H1 (cell line): ENCODE measurements at regions not wholly inside any gene's neighbourhood (a gene's known extent, or its start where the extent isn't known, plus 50 kb on each side); places are given as distances from the start of the nearest gene placed in this dataset.
"Not testable (repeated sequence)": the region's sequence is repeated elsewhere in the genome, so short reads cannot be mapped to it uniquely, and the experiment has no call there.

Experiments
- CTCF ChIA-PET: fragments of 300-600 bp; sonication (Branson Sonifier 250); formaldehyde crosslinking; loops from one replicate; lab custom pipeline; 2021; ENCODE audit not compliant: partially characterized antibody; lab: Charles Lee
- POLR2A ChIA-PET: fragments of 300-600 bp; sonication (Branson Sonifier 250); formaldehyde crosslinking; loops from one replicate; lab custom pipeline; 2021; ENCODE audit warnings: inconsistent platforms; ENCODE audit not compliant: partially characterized antibody; lab: Charles Lee
- DNase-seq, 2 experiments: peaks; one replicate each; pipeline versions ENCODE4 v3.0.0 to v3.0.0-alpha.2; 2010 to 2022; ENCODE audit warnings: low spot score in 2 of 2, low read depth in 1 of 2, mixed read lengths in 1 of 2
- FAIRE-seq: peaks from 2 replicates; lab custom pipeline; 2011; peaks lifted over from hg19 to GRCh38; lab: Jason Lieb, UNC
- H2AFZ ChIP-seq: 2 replicates; pipeline ENCODE4 v1.8.1; 2012; ENCODE audit warnings: low read length, inconsistent platforms
- H2AK5ac ChIP-seq: 2 replicates; pipeline ENCODE4 v1.6.1; 2013; ENCODE audit warnings: low read depth, low read length
- H2BK120ac ChIP-seq: replicated peaks from 2 replicates; pipeline ENCODE3; 2013; ENCODE audit warnings: low read depth, low read length, inconsistent platforms
- H2BK12ac ChIP-seq: 2 replicates; pipeline ENCODE4 v1.6.1; 2013; ENCODE audit warnings: low read depth, low read length
- H2BK15ac ChIP-seq: 2 replicates; pipeline ENCODE4 v1.6.1; 2013; ENCODE audit warnings: low read length
- H2BK20ac ChIP-seq: 2 replicates; pipeline ENCODE4 v1.6.1; 2013; ENCODE audit warnings: low read length
- H2BK5ac ChIP-seq: 2 replicates; pipeline ENCODE4 v1.6.1; 2013; ENCODE audit warnings: low read depth, low read length
- H3K14ac ChIP-seq: 2 replicates; pipeline ENCODE4 v1.6.1; 2013; ENCODE audit warnings: inconsistent platforms; ENCODE audit not compliant: insufficient read length
- H3K18ac ChIP-seq: 2 replicates; pipeline ENCODE4 v1.6.1; 2013; ENCODE audit warnings: low read length; ENCODE audit errors: extremely low read depth
- H3K23ac ChIP-seq: 2 replicates; pipeline ENCODE4 v1.6.1; 2013; ENCODE audit warnings: inconsistent platforms; ENCODE audit not compliant: insufficient read length
- H3K23me2 ChIP-seq: 2 replicates; pipeline ENCODE4 v1.6.1; 2013; ENCODE audit warnings: low read depth, low read length
- H3K27ac ChIP-seq: 2 replicates; pipeline ENCODE4 v1.6.1; 2011; ENCODE audit warnings: low read depth, low read length, inconsistent platforms
- H3K27me3 ChIP-seq, 4 experiments: replicated peaks in 1 of 4; 1 replicate in 1 of 4; 2 replicates in 3 of 4; pipeline versions ENCODE4 v1.6.1 to v1.8.1; 2011 to 2013; ENCODE audit warnings: low read length in 3 of 4, mild to moderate bottlenecking in 3 of 4, inconsistent platforms in 2 of 4, mixed read lengths in 2 of 4, moderate library complexity in 1 of 4; ENCODE audit not compliant: control insufficient read depth in 3 of 4, insufficient read depth in 3 of 4; ENCODE audit errors: extremely low read depth in 1 of 4
- H3K36me3 ChIP-seq, 4 experiments: 2 replicates each; pipeline versions ENCODE4 v1.6.1 to v1.8.1; 2011 to 2013; ENCODE audit warnings: mild to moderate bottlenecking in 4 of 4, low read length in 3 of 4, moderate library complexity in 2 of 4, control low read depth in 1 of 4, inconsistent platforms in 1 of 4; ENCODE audit not compliant: insufficient read depth in 4 of 4, control insufficient read depth in 2 of 4
- H3K4ac ChIP-seq: replicated peaks from 2 replicates; pipeline ENCODE3; 2013; ENCODE audit warnings: low read length, low read depth, mixed read lengths, inconsistent platforms; ENCODE audit not compliant: insufficient read length
- H3K4me1 ChIP-seq, 4 experiments: replicated peaks in 1 of 4; 1 replicate in 1 of 4; 2 replicates in 3 of 4; pipeline versions ENCODE4 v1.6.1 to v1.8.1; 2011 to 2013; ENCODE audit warnings: low read length in 3 of 4, inconsistent platforms in 2 of 4, mixed read lengths in 1 of 4; ENCODE audit not compliant: insufficient read depth in 4 of 4, control insufficient read depth in 3 of 4
- H3K4me2 ChIP-seq, 2 experiments: 2 replicates each; pipeline versions ENCODE4 v1.6.1 to v1.8.1; 2011 to 2013; ENCODE audit warnings: low read depth in 2 of 2, low read length in 2 of 2, control low read depth in 1 of 2, inconsistent platforms in 1 of 2, mild to moderate bottlenecking in 1 of 2; ENCODE audit not compliant: insufficient read depth in 1 of 2
- H3K4me3 ChIP-seq, 4 experiments: fragments of 200-600, 300-600 bp in 1 of 4; sonication (generic), shearing (Covaris generic), sonication (Bioruptor Twin) in 1 of 4; 2 replicates each; pipeline versions ENCODE4 v1.5.1 to v1.8.1; 2011 to 2016; ENCODE audit warnings: low read length in 4 of 4, low read depth in 3 of 4, control low read depth in 2 of 4, inconsistent platforms in 2 of 4, mild to moderate bottlenecking in 2 of 4, mixed read lengths in 1 of 4, moderate library complexity in 1 of 4; ENCODE audit not compliant: insufficient read depth in 2 of 4; ENCODE audit errors: extremely low read depth in 1 of 4
- H3K56ac ChIP-seq: replicated peaks from 2 replicates; pipeline ENCODE3; 2013; ENCODE audit warnings: low read depth, mild to moderate bottlenecking, mixed read lengths, low read length, inconsistent platforms; ENCODE audit not compliant: insufficient read length
- H3K79me1 ChIP-seq: 2 replicates; pipeline ENCODE4 v1.6.1; 2013; ENCODE audit warnings: low read depth, low read length, control low read depth
- H3K79me2 ChIP-seq, 2 experiments: 2 replicates each; pipeline versions ENCODE4 v1.6.1 to v1.8.1; 2012 to 2013; ENCODE audit warnings: low read length in 2 of 2, mild to moderate bottlenecking in 2 of 2, inconsistent platforms in 1 of 2; ENCODE audit not compliant: insufficient read depth in 2 of 2, control insufficient read depth in 1 of 2
- H3K9ac ChIP-seq, 4 experiments: replicated peaks in 1 of 4; 1 replicate in 1 of 4; 2 replicates in 3 of 4; pipeline versions ENCODE4 v1.6.1 to v1.8.1; 2011 to 2013; ENCODE audit warnings: low read depth in 3 of 4, low read length in 3 of 4, control low read depth in 2 of 4, mild to moderate bottlenecking in 2 of 4, moderate library complexity in 2 of 4, inconsistent platforms in 1 of 4; ENCODE audit errors: extremely low read depth in 1 of 4
- H3K9me3 ChIP-seq, 2 experiments: 2 replicates each; pipeline versions ENCODE4 v1.6.1 to v1.8.1; 2012 to 2013; ENCODE audit warnings: mild to moderate bottlenecking in 2 of 2, moderate library complexity in 2 of 2, control low read depth in 1 of 2, inconsistent platforms in 1 of 2, low read depth in 1 of 2, low read length in 1 of 2, mixed read lengths in 1 of 2; ENCODE audit not compliant: insufficient read depth in 2 of 2
- H4K20me1 ChIP-seq, 2 experiments: replicated peaks in 1 of 2; 2 replicates each; pipeline versions ENCODE3 to v1.8.1; 2011 to 2013; ENCODE audit warnings: inconsistent platforms in 2 of 2, low read length in 2 of 2, mild to moderate bottlenecking in 1 of 2; ENCODE audit not compliant: insufficient read depth in 2 of 2, control insufficient read depth in 1 of 2
- H4K5ac ChIP-seq: 2 replicates; pipeline ENCODE4 v1.6.1; 2013; ENCODE audit warnings: low read length, low read depth, mixed read lengths, inconsistent platforms; ENCODE audit not compliant: insufficient read length
- H4K8ac ChIP-seq: 2 replicates; pipeline ENCODE4 v1.8.0; 2013; ENCODE audit warnings: mild to moderate bottlenecking, moderate library complexity, low read length, inconsistent platforms; ENCODE audit not compliant: insufficient read depth; ENCODE audit errors: extremely low read depth
- H4K91ac ChIP-seq: replicated peaks from 2 replicates; pipeline ENCODE3; 2013; ENCODE audit warnings: low read length, mixed read lengths, inconsistent platforms; ENCODE audit not compliant: insufficient read length
- WGBS, 2 experiments: shearing (Covaris generic) in 1 of 2; methylation state at CpG; one replicate each; pipeline versions ENCODE4 v1.1.6 to v1.1.7; 2013 to 2015; ENCODE audit warnings: low lambda C conversion rate in 2 of 2, mixed read lengths in 2 of 2, inconsistent platforms in 1 of 2, low coverage in 1 of 2, missing lambda C conversion rate in 1 of 2; ENCODE audit not compliant: insufficient replicate concordance in 2 of 2, insufficient coverage in 1 of 2, insufficient read length in 1 of 2; ENCODE audit errors: extremely low coverage in 1 of 2, missing lambda C conversion rate in 1 of 2; 5-methylcytosine and 5-hydroxymethylcytosine counted together

GRCh38 chr16:21525029-21525895 lies 74.1 kb upstream of the METTL9 start:
- not testable (repeated sequence) for H3K4me2 ChIP-seq, H3K56ac ChIP-seq, H3K4ac ChIP-seq, H3K9me3 ChIP-seq, H3K4me3 ChIP-seq, H4K20me1 ChIP-seq, FAIRE-seq, H3K27me3 ChIP-seq, H4K91ac ChIP-seq, H3K9ac ChIP-seq, H3K14ac ChIP-seq, H3K79me1 ChIP-seq, H2BK5ac ChIP-seq, H3K79me2 ChIP-seq, H2AFZ ChIP-seq, H3K27ac ChIP-seq, H3K23ac ChIP-seq, H4K5ac ChIP-seq, H3K36me3 ChIP-seq, H3K23me2 ChIP-seq, DNase-seq
- Histone ChIP-seq H4K8ac (peak overlapping the region; percentile 18; the same call in 1 of the 2 replicates), H2AK5ac (peak overlapping the region; percentile 89; the same call in 1 of the 2 replicates), H3K4me1 (peaks cover 0 to 21% (median 11%) of the 10 kb centered on the region in 4 experiments; a peak in 6 of 7 replicates), H2BK20ac (0 out of 2 replicates have a peak overlapping the region, but pooled peaks have one; percentile 11), H2BK120ac (peak overlapping the region; percentile 64), H2BK15ac (0 out of 2 replicates have a peak overlapping the region, but pooled peaks have one; percentile 9), H2BK12ac (peak overlapping the region; percentile 22; the same call in 1 of the 2 replicates), H3K18ac (peak overlapping the region; percentile 48)
- POLR2A ChIA-PET = interaction anchor here (1.3 kb wide), 1 partner anchor 37 kb away, joined by 3 read pairs; no protein-coding TSS in a partner anchor
- CTCF ChIA-PET = interaction anchor here (0.7 to 2.0 kb wide), 4 partner anchors 28 to 37 kb away, joined by 3 to 12 read pairs (median 4); no protein-coding TSS in a partner anchor
- 81% methylated on average over 14 of the region's 14 CpGs; no CpG with 5 or more reads in 1 of the 2 experiments for WGBS, 2 experiments
